ENCODE measurements at regions not wholly inside any gene's neighbourhood (a gene's known extent, or its start where the extent isn't known, plus 50 kb on each side); places are given as distances from the start of the nearest gene placed in this dataset.

DNA sequence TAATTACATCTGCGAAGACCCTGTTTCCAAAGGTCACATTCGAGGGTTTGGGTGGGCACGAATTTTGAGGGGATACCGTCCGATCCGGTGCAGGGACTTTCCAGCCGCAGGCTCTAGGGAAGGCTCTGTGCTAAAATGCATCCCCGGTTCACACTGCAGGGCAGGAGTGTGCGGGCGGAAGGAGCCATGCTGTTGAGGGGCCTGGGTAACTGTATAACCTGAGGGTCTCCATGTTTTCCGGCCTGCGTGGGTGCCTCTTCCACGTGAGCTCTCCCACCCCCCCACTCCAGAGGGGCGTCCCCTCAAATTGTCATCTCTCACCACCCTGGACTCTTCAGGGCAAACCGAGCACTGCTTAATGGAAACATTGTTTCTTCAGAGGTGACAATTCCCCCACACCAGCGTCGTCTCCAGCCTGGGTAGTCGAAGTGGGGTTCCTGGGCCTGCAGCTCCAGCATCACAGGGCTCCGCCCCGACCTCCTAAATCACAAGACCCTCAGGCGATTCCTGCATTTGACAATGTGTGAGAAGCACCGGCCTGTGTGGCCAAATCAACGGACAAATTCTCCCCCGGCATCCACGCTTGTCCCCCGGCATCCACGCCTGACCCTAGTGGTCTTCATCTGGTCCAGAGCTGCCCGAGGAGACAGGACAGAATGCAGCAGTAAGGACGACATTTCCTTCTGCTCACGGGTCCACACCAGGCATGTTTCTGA lies 51.2 kb downstream of the FOXL3 start:
- Mint-ChIP-seq H3K9me3 (no peaks in the 10 kb centered on the region), H3K36me3 (ENCODE audit: low read depth) (no peaks in the 10 kb centered on the region), H3K27me3 (no peaks in the 10 kb centered on the region), H3K4me3 (no peak overlapping the region), H3K27ac (no peak overlapping the region), H3K4me1 (ENCODE audit: low read depth) (peaks cover 3% of the 10 kb centered on the region)

DNA sequence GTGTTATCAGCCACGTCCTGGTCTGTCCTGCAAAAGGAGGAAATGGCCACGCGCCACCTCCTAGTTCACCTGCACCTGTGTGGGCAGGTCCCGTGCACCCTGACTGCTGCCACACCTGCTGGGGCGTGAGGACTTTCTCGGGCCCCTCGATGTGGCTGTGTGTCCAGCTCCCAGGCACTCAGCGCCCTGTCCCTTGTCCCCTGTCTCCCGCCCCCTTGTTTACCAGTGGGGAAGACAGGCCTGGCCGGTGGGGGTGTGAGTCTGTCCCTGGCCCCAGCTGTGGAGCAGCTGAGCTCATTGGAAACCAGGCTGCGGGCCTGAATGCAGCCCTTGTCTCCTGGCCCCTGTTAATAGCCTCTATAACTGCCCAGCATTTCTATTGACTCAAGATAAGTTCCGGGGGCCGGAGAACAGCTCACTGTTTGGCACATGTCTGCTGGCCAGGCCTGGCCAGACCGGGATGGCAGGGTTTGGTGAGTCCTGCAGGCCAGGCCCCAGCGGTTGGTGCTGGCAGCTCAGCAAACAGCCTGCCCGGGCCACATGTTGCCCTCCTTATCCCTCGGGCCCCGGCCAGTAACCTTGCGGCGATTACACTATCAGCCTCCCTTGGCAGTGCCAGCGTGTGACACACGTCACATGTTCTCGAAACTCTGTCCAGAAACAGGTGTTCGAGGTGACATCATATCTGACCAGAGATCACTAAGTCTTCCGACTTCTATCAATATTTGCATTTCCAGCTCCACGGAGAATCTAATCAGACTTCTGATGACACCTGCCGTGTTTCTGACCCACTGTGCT lies 52.1 kb downstream of the FOXL3 start:
- Mint-ChIP-seq H3K27me3 (no peaks in the 10 kb centered on the region), H3K36me3 (ENCODE audit: low read depth) (no peaks in the 10 kb centered on the region), H3K4me3 (no peak overlapping the region), H3K4me1 (ENCODE audit: low read depth) (peaks cover 3% of the 10 kb centered on the region), H3K9me3 (no peaks in the 10 kb centered on the region), H3K27ac (no peak overlapping the region)

DNA sequence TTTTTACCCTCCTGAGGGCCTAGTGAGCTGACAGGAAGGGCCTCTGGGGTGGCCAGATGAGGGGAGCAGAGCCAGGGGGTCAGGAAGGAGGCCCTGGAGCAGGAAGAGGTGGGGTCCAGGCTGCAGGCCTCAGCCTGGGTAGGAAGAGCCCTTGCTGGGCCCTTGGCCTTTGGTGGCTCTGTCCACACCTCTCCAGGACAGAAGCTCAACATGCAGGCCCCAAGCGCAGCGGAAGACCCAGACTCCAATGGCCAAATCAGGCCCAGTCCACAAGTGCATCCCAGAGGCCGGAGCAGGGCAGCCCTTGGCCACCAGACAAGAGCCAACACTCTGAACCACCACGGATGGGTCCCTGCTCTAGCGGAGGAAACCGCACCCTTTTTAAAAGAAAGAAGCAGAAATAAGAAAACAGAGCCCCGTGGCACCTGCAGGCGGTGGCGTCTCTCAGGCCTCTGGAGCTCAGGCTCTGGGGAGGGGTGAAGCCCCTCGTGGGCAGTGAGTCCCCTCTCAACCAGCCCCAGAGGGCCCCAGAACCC lies 52.8 kb downstream of the FOXL3 start:
- Mint-ChIP-seq H3K4me3 (no peak overlapping the region), H3K4me1 (ENCODE audit: low read depth) (no peaks in the 10 kb centered on the region), H3K27me3 (no peaks in the 10 kb centered on the region), H3K27ac (no peak overlapping the region), H3K9me3 (no peaks in the 10 kb centered on the region), H3K36me3 (ENCODE audit: low read depth) (no peaks in the 10 kb centered on the region)

DNA sequence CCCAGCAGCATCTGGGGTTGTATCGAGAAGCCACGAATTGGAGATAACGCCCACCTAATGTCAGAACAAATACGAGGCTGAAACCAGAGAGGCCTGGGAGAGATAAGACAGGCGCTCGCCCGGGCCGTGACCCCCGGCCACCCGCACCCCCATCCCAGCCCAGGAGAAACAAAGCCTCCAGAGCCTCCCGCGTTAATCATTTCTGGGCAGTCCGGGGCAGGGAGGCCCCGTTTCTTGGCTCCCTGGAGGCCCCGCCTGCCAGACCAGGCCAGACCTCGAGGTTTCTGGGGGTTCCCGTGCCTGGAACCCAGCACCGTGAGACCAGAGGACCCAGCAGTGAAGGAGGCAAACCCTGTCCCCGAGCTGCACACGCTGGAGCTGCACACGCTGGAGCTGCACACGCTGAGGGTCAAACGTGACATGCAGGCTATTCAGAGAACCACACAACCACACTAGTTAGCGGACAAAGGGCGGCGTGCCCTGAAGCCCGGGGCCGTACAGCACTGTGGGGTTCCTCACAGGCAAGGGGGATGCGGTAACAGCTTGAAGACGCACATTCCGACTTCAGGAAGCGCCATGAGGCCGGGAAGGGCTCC lies 53.4 kb downstream of the FOXL3 start:
- H3K27ac Mint-ChIP-seq: no peak overlapping the region

DNA sequence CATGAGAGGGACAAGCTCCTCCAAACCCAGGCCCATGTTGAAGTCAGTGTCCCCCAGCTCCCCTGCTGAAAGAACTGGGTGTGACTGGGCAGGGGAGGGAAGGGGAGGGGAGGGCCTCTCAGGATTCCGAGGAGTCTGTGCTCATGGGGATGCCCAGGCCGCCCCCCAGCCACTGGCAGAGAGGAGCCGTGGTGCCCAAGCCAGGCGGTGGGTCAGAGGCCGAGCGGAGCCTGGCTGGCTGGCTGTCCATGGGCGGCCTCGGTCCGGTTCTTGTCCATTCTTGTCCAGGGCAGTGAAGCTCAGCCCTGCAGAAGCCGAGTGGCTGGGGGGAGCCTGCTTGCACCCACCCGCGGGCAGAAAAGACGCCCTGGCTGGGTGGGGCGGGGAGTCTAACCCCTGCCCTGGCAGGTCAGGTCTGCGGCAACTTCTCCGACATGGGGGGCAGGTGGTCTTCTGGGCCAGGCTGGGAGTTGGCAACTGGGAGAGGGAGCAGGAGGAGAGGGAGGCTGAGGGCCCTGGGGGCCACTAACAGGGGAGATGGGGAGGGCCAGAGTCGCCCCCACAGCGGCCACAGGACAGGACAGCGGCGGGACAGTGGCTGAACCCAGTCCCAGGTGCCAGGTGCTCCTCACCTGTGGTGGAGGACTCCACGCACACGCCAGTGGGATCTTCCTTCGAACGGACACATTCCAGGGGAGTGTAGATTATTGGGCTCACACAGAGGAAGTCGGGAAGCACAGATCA lies 54.1 kb downstream of the FOXL3 start:
- Mint-ChIP-seq H3K9me3 (no peaks in the 10 kb centered on the region), H3K36me3 (ENCODE audit: low read depth) (no peaks in the 10 kb centered on the region)

More for the DNA sequence above, 53.4 kb downstream of the FOXL3 start:
- H3K36me3 Mint-ChIP-seq (ENCODE audit: low read depth): no peaks in the 10 kb centered on the region
- H3K27me3 Mint-ChIP-seq: no peaks in the 10 kb centered on the region
- no peak overlapping the region for H3K4me3 Mint-ChIP-seq
- H3K9me3 Mint-ChIP-seq: no peaks in the 10 kb centered on the region
- H3K4me1 Mint-ChIP-seq (ENCODE audit: low read depth): no peaks in the 10 kb centered on the region

DNA sequence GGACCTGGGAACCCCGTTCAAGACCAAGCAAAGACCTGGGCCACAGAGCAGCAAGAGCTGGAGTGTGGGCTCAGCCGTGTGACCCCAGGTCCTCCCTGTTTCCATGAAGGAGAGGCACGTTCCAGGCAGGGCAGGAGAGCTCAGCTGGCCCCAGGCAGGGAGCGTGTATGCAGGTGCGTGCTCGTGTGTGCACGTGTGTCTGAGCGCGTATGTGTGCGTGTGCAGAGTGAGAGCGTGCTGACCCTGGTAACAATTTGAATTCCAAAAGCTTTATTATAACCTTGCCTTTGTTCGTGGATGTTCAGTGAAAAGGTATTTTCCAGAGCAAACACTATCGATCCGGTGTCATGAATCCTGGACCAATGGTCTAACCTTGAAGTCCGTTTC lies 54.6 kb downstream of the FOXL3 start:
- no peaks in the 10 kb centered on the region for H3K27me3 Mint-ChIP-seq
- H3K36me3 Mint-ChIP-seq (ENCODE audit: low read depth): no peaks in the 10 kb centered on the region

More for the DNA sequence above, 54.1 kb downstream of the FOXL3 start:
- Mint-ChIP-seq H3K27me3 (no peaks in the 10 kb centered on the region), H3K4me1 (ENCODE audit: low read depth) (no peaks in the 10 kb centered on the region), H3K4me3 (no peak overlapping the region), H3K27ac (no peak overlapping the region)

DNA sequence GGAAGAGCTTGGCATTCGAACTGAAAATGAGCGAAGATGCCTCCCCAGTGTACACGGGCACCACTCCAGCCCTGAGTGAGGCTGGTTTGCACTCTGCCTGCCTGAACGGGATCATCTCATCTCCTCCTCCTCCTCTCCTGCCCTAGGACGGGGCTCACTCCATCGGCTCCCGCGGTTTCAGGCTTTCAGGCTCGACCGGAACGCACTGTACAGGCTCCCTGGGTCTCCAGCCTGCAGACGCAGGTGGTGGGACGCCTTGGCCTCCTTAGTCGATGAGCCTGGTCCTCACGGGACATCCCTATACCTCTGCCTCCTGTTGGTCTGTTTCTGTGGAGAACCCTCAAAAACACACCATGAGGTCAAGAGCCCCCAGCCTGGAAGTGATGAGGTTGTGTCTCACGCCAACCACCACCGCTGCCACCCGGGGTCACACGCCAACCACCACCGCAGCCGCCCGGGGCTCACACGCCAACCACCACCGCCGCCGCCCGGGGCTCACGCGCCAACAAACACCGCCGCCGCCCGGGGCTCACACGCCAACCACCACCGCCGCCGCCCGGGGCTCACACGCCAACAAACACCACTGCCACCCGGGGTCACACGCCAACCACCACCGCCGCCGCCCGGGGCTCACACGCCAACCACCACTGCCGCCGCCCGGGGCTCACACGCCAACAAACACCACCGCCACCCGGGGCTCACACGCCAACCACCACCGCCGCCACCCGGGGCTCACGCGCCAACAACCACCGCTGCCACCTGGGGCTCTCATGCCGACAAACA lies 56.3 kb downstream of the FOXL3 start:
- no peaks in the 10 kb centered on the region for H3K9me3 Mint-ChIP-seq
- H3K27ac Mint-ChIP-seq: no peak overlapping the region

More for the DNA sequence above, 54.6 kb downstream of the FOXL3 start:
- Mint-ChIP-seq H3K4me1 (ENCODE audit: low read depth) (no peaks in the 10 kb centered on the region), H3K9me3 (no peaks in the 10 kb centered on the region), H3K4me3 (no peak overlapping the region), H3K27ac (no peak overlapping the region)

DNA sequence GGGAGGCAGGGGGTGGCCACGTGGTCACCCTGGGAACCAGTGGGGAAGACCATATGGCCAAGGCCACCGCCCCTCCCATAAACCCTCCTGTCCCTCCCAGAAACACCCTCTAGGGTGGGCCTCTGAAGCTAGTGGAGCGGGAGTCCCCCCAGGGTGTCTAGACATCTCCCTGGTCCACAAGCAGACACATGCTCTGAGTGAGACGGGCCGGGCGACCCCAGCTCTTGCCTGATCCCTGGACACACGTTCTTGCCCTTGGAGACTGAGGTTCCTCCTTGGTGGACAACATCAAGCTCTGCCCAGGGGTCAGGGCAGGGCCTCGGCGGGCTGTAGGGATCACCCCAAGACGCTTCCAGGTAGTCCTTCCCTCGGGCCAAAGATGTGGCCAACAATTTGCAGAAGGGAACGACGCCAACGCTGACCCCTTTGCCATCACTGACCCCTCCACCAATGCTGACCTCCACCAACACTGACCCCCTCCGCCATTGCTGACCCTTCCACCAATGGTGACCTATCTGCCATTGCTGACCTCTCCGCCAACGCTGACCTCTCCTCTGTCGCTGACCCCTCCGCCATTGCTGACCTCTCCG lies 57.1 kb downstream of the FOXL3 start:
- Mint-ChIP-seq H3K27ac (no peak overlapping the region), H3K36me3 (ENCODE audit: low read depth) (no peaks in the 10 kb centered on the region), H3K9me3 (no peaks in the 10 kb centered on the region), H3K4me1 (ENCODE audit: low read depth) (no peaks in the 10 kb centered on the region), H3K27me3 (no peaks in the 10 kb centered on the region), H3K4me3 (no peak overlapping the region)

More for the DNA sequence above, 56.3 kb downstream of the FOXL3 start:
- no peaks in the 10 kb centered on the region for H3K4me1 Mint-ChIP-seq (ENCODE audit: low read depth)
- H3K36me3 Mint-ChIP-seq (ENCODE audit: low read depth): no peaks in the 10 kb centered on the region
- no peak overlapping the region for H3K4me3 Mint-ChIP-seq
- no peaks in the 10 kb centered on the region for H3K27me3 Mint-ChIP-seq

DNA sequence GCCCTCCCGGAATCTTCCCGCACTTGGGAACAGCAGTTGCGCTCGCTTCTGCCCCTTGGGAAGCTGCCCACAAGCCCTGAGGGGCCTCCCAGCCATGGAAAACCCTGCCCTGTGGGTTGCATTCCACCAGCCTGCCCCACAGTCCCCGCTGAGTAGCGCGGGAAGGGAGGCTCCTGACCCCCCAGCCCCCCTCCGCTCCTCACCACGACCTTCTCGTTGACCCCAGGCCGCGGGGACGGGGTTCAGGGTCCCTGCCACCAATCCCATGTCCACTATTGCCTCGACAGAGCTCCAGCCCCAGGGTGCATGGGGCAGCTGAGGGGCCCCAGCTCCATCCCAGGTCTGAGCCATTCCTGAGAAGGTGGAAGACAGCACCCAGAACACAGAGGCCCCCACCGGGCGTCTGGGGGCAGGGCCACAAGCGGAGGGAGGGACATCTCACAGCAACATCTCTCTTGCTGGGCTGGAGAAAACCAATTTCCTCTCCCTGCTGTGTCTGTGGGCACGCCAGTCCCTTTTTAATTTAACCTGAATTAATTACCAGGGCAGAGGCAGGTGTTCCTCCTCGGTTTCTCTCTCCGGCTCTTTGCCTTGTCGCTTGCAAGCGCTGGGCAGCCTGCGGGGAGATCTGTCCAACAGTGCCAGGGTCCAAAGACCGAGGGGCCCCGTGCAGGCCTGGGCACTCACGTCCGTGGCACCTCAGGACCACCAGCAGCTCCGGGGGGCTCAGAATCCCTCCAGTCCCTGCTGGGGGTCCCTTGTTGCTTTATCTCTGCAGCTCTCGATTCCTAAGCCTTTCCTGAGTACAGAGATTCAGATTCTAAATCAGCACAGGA lies 57.9 kb downstream of the FOXL3 start:
- Mint-ChIP-seq H3K36me3 (ENCODE audit: low read depth) (no peaks in the 10 kb centered on the region), H3K9me3 (no peaks in the 10 kb centered on the region), H3K4me3 (no peak overlapping the region), H3K27me3 (no peaks in the 10 kb centered on the region), H3K27ac (no peak overlapping the region), H3K4me1 (ENCODE audit: low read depth) (no peaks in the 10 kb centered on the region)

DNA sequence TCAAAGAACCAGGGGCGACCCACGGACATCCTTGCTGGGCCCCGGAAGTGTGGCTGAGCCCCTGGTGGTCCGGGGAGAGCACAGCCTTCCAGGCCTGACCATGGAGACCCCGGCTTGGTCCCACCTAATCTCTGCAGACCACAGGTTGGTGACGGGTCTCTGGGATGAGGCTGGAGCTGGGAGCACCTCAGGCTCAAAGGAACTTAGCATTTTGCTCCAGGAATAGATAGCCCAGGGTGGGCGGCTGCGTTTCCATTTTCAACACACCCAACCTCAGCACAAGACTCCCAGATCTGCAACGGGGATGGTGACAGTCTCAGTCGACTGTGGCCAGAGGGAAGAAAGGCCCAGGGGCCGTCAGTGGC lies 58.5 kb downstream of the FOXL3 start:
- no peaks in the 10 kb centered on the region for H3K9me3 Mint-ChIP-seq
- H3K36me3 Mint-ChIP-seq (ENCODE audit: low read depth): no peaks in the 10 kb centered on the region
- no peak overlapping the region for H3K27ac Mint-ChIP-seq
- H3K27me3 Mint-ChIP-seq: no peaks in the 10 kb centered on the region
- H3K4me1 Mint-ChIP-seq (ENCODE audit: low read depth): no peaks in the 10 kb centered on the region
- no peak overlapping the region for H3K4me3 Mint-ChIP-seq

DNA sequence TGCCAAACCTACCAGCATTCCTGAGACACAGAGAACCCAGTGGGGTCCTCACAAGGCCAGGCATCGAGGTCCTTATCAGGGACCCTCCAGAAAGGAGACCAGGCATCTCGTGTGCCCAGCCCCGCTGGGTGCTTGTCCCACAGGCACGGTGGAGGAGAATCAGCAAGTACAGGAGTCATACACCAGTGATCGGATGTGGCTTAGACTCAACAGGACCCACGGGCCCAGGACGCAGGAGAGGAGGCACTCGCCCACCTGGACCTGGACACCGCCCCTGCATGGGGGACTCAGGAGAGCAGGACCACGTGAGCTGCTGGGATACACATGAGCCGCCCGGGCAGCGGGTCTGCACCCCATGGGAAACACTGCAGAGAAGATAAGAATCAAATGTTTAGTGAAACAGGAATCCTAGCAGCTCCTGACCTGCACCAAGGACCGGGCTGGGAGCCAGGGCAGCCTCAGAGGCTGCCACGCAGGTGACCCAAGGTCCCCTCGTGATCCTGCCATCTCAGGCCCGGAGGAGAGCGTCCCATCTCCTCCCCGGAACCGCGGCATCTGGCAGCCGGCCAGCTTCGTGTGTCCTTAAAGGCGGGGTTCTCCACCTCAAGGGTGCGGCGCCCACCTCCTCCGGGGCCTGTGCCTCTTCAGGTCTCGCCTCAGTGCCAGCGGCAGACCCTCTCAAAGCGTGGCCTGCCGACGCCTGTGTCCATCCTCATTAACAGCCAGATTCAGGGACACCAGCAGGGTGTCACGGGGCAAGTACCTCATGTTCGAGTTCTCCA lies 59.2 kb downstream of the FOXL3 start:
- H3K27ac Mint-ChIP-seq: no peak overlapping the region
- H3K4me3 Mint-ChIP-seq: no peak overlapping the region
- H3K4me1 Mint-ChIP-seq (ENCODE audit: low read depth): no peaks in the 10 kb centered on the region
- H3K27me3 Mint-ChIP-seq: no peaks in the 10 kb centered on the region
- H3K9me3 Mint-ChIP-seq: no peaks in the 10 kb centered on the region
- no peaks in the 10 kb centered on the region for H3K36me3 Mint-ChIP-seq (ENCODE audit: low read depth)

DNA sequence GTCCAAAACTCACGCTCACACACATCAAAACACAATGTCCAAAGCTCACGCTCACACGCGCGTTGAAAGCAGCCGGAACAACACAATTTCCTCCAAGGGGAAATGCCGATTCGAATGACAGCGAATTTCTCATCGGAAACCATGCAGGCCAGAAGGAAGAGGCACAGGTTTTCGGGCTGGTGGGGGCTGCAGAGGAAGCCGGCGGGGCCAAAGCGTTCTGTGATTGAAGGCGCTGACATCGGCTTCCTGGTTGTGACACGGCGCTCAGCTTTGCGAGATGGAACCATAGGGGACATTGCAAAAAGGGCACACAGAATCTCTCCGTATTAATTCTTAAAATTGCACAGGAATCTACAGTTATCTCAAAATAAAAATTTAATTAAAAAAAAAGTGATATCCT lies 61.3 kb downstream of the FOXL3 start:
- Mint-ChIP-seq H3K4me1 (ENCODE audit: low read depth) (no peaks in the 10 kb centered on the region), H3K36me3 (ENCODE audit: low read depth) (no peaks in the 10 kb centered on the region), H3K4me3 (no peak overlapping the region), H3K9me3 (no peaks in the 10 kb centered on the region), H3K27me3 (no peaks in the 10 kb centered on the region), H3K27ac (no peak overlapping the region)

All from stimulated activated naive CD8-positive, alpha-beta T cell treated with anti-CD3 and anti-CD28 coated beads, Interleukin-15, Interleukin-2, amounts not matched to agents 100 ng/mL and 50 ng/mL, for 24 hours (primary cell).